Right lobe of liver (tissue), 4 donors: ENCODE measurements at regions not wholly inside any gene's neighbourhood (a gene's known extent, or its start where the extent isn't known, plus 50 kb on each side); places are given as distances from the start of the nearest gene placed in this dataset.

ENCODE experiments used
- POLR2A ChIP-seq: fragments of 450-650 bp; IDR thresholded peaks from one replicate; pipeline ENCODE4 v1.6.1; 2017; ENCODE audit warnings: antibody characterized with exemption, mild to moderate bottlenecking
- TF ChIP-seq, protein P1 (sequence below), 4 donors: fragments of 200-600 bp in 3 of 4; fragments of 450-650 bp in 1 of 4; IDR thresholded peaks; one replicate each; pipeline versions ENCODE4 v1.5.1 to v1.8.0; 2016 to 2022; ENCODE audit warnings: antibody characterized with exemption in 4 of 4, mild to moderate bottlenecking in 2 of 4
- donor health status: DM: no; HTN: no; CAD: no.
- donor health status: DM: no; HTN: no; CAD: no.
- donor health status: DM: no; HTN: yes; CAD: no.

DNA sequence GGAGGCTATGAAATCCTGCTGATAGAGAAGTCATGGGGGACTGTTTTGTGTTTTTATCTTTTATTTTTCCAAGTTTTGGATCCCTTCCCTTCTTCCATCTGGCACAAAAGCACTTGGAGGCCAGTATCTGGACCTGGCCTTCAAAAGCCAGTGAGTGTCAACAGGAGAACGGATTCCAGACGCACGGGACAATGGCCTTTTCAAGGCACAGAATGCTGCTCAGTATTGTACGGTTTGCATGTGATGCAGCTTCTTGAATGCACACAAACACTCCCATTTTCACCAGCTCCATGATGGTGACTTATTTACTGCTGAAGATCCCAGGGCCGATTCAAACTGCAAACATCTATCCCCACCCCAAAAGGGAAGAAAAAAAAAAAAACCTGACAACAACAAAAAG lies 145.4 kb downstream of the CPEB2 start:
- TF ChIP-seq, protein P1, sequence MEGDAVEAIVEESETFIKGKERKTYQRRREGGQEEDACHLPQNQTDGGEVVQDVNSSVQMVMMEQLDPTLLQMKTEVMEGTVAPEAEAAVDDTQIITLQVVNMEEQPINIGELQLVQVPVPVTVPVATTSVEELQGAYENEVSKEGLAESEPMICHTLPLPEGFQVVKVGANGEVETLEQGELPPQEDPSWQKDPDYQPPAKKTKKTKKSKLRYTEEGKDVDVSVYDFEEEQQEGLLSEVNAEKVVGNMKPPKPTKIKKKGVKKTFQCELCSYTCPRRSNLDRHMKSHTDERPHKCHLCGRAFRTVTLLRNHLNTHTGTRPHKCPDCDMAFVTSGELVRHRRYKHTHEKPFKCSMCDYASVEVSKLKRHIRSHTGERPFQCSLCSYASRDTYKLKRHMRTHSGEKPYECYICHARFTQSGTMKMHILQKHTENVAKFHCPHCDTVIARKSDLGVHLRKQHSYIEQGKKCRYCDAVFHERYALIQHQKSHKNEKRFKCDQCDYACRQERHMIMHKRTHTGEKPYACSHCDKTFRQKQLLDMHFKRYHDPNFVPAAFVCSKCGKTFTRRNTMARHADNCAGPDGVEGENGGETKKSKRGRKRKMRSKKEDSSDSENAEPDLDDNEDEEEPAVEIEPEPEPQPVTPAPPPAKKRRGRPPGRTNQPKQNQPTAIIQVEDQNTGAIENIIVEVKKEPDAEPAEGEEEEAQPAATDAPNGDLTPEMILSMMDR (IDR thresholded peaks at IDR 0.05), result no peak
- no peak for TF ChIP-seq POLR2A
